ENCODE measurements at regions not wholly inside any gene's neighbourhood (a gene's known extent, or its start where the extent isn't known, plus 50 kb on each side); places are given as distances from the start of the nearest gene placed in this dataset.

DNA sequence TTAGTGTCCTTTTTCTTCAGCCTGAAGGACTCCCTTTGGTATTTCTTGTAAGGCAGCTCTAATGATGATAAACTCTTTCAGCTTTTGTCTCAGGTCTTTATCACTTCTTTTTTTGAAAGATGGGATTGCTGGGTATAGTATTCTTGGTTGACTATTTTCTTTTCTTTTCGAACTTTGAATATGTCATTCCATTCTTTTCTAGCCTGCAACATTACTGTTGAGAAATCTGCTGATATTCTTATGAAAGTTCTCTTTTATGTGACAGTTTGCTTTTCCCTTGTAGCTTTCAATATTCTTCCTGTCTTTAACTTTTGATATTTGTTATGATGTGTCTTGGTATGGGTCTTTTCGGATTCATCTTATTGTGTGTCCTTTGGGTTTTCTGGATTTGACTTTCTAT, 107.6 kb upstream of the SRD5A3 start:
- Histone ChIP-seq H3K4me1 (ENCODE audit: control insufficient read depth in 4 of 4, insufficient read depth in 4 of 4, low read length in 3 of 4) (no peaks in the 10 kb centered on the region), H3K9me3 (ENCODE audit: control insufficient read depth in 4 of 4, low read length in 3 of 4) (peaks cover 0 to 7% (median 2%) of the 10 kb centered on the region in 4 donors), H3K9ac (ENCODE audit: low read depth in 1 of 2, low read length in 2 of 2) (no peak overlapping the region), H3K27me3 (ENCODE audit: control insufficient read depth in 4 of 4, insufficient read depth in 4 of 4, low read length in 3 of 4) (peaks cover 0 to 7% (median 0%) of the 10 kb centered on the region in 4 donors), H3K4me3 (ENCODE audit: low read depth in 1 of 3, low read length in 3 of 3) (no peak overlapping the region), H3K36me3 (ENCODE audit: control insufficient read depth in 4 of 4, insufficient read depth in 3 of 4, low read depth in 1 of 4, low read length in 3 of 4) (no peaks in the 10 kb centered on the region), H3K27ac (ENCODE audit: low read depth in 1 of 2, low read length in 2 of 2) (no peak overlapping the region)
- WGBS: 75% methylated on average over 2 of the region's 2 CpGs
- TF ChIP-seq HNF4G (IDR thresholded peaks at IDR 0.05) (no peak), EGR1 (IDR thresholded peaks at IDR 0.05; ENCODE audit: low read depth in 2 of 2) (no peak), TAF1 (conservative IDR thresholded peaks at IDR 0.05) (no peak), SP1 (IDR thresholded peaks at IDR 0.05) (no peak), FOXA2 (IDR thresholded peaks at IDR 0.05) (no peak), JUND (IDR thresholded peaks at IDR 0.05) (no peak), HNF4A (conservative IDR thresholded peaks at IDR 0.05) (no peak), NR2F2 (IDR thresholded peaks at IDR 0.05) (no peak), YY1 (IDR thresholded peaks at IDR 0.05) (no peak), MAX (IDR thresholded peaks at IDR 0.05) (no peak), ZBTB33 (IDR thresholded peaks at IDR 0.05) (no peak), GABPA (IDR thresholded peaks at IDR 0.05 in 1 of 2, conservative IDR thresholded peaks at IDR 0.05 in 1 of 2) (no peak), RXRA (IDR thresholded peaks at IDR 0.05) (no peak)
- TF ChIP-seq, protein P1, sequence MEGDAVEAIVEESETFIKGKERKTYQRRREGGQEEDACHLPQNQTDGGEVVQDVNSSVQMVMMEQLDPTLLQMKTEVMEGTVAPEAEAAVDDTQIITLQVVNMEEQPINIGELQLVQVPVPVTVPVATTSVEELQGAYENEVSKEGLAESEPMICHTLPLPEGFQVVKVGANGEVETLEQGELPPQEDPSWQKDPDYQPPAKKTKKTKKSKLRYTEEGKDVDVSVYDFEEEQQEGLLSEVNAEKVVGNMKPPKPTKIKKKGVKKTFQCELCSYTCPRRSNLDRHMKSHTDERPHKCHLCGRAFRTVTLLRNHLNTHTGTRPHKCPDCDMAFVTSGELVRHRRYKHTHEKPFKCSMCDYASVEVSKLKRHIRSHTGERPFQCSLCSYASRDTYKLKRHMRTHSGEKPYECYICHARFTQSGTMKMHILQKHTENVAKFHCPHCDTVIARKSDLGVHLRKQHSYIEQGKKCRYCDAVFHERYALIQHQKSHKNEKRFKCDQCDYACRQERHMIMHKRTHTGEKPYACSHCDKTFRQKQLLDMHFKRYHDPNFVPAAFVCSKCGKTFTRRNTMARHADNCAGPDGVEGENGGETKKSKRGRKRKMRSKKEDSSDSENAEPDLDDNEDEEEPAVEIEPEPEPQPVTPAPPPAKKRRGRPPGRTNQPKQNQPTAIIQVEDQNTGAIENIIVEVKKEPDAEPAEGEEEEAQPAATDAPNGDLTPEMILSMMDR (IDR thresholded peaks at IDR 0.05; ENCODE audit: low read depth, low read length, missing input control): no peak
- TF ChIP-seq, protein P2, sequence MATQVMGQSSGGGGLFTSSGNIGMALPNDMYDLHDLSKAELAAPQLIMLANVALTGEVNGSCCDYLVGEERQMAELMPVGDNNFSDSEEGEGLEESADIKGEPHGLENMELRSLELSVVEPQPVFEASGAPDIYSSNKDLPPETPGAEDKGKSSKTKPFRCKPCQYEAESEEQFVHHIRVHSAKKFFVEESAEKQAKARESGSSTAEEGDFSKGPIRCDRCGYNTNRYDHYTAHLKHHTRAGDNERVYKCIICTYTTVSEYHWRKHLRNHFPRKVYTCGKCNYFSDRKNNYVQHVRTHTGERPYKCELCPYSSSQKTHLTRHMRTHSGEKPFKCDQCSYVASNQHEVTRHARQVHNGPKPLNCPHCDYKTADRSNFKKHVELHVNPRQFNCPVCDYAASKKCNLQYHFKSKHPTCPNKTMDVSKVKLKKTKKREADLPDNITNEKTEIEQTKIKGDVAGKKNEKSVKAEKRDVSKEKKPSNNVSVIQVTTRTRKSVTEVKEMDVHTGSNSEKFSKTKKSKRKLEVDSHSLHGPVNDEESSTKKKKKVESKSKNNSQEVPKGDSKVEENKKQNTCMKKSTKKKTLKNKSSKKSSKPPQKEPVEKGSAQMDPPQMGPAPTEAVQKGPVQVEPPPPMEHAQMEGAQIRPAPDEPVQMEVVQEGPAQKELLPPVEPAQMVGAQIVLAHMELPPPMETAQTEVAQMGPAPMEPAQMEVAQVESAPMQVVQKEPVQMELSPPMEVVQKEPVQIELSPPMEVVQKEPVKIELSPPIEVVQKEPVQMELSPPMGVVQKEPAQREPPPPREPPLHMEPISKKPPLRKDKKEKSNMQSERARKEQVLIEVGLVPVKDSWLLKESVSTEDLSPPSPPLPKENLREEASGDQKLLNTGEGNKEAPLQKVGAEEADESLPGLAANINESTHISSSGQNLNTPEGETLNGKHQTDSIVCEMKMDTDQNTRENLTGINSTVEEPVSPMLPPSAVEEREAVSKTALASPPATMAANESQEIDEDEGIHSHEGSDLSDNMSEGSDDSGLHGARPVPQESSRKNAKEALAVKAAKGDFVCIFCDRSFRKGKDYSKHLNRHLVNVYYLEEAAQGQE (IDR thresholded peaks at IDR 0.05): no peak
- DNase-seq (ENCODE audit: low spot score): no peak

DNA sequence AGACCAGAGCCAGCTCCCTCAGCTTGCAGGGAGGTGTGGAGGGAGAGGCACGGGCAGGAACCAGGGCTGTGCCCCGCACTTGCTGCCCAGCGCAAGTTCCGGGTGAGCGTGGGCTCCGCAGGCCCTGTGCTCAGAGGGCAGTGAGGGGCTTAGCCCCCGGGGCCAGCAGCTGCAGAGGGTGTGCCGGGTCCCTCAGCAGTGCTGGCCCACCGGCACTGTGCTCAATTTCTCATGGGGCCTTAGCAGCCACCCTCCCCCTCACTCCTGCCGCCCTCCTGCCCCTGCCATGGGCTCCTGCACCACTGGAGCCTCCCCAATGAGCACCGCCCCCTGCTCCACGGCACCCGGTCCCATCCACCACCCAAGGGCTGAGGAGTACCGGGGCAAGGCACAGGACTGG, 104.6 kb upstream of the SRD5A3 start:
- no peaks in the 10 kb centered on the region for H3K36me3 ChIP-seq (ENCODE audit: control insufficient read depth in 4 of 4, insufficient read depth in 3 of 4, low read depth in 1 of 4, low read length in 3 of 4)
- WGBS: 68% methylated on average over 14 of the region's 14 CpGs
- H3K9ac ChIP-seq (ENCODE audit: low read depth in 1 of 2, low read length in 2 of 2): no peak overlapping the region
- no peaks in the 10 kb centered on the region for H3K4me1 ChIP-seq (ENCODE audit: control insufficient read depth in 4 of 4, insufficient read depth in 4 of 4, low read length in 3 of 4)
- H3K9me3 ChIP-seq (ENCODE audit: control insufficient read depth in 4 of 4, low read length in 3 of 4): peaks cover 0 to 7% (median under 1%) of the 10 kb centered on the region in 4 donors
- H3K4me3 ChIP-seq (ENCODE audit: low read depth in 1 of 3, low read length in 3 of 3): no peak overlapping the region
- DNase-seq (ENCODE audit: low spot score): no peak
- H3K27me3 ChIP-seq (ENCODE audit: control insufficient read depth in 4 of 4, insufficient read depth in 4 of 4, low read length in 3 of 4): peaks cover 0 to 3% (median 0%) of the 10 kb centered on the region in 4 donors
- no peak overlapping the region for H3K27ac ChIP-seq (ENCODE audit: low read depth in 1 of 2, low read length in 2 of 2)
- TF ChIP-seq FOXA2 (IDR thresholded peaks at IDR 0.05): no peak
- no peak for TF ChIP-seq HNF4A (conservative IDR thresholded peaks at IDR 0.05)
- no peak for TF ChIP-seq EGR1 (IDR thresholded peaks at IDR 0.05; ENCODE audit: low read depth in 2 of 2)
- no peak for TF ChIP-seq SP1 (IDR thresholded peaks at IDR 0.05)
- TF ChIP-seq RXRA (IDR thresholded peaks at IDR 0.05): no peak
- no peak for TF ChIP-seq HNF4G (IDR thresholded peaks at IDR 0.05)
- TF ChIP-seq, protein P1 (IDR thresholded peaks at IDR 0.05; ENCODE audit: low read depth, low read length, missing input control): no peak
- no peak for TF ChIP-seq RAD21 (IDR thresholded peaks at IDR 0.05)
- TF ChIP-seq ATF3 (IDR thresholded peaks at IDR 0.05): no peak
- TF ChIP-seq YY1 (IDR thresholded peaks at IDR 0.05): no peak
- no peak for TF ChIP-seq TAF1 (conservative IDR thresholded peaks at IDR 0.05)
- TF ChIP-seq, protein P2 (IDR thresholded peaks at IDR 0.05): no peak
